ENCODE measurements at regions not wholly inside any gene's neighbourhood (a gene's known extent, or its start where the extent isn't known, plus 50 kb on each side); places are given as distances from the start of the nearest gene placed in this dataset.

- Histone ChIP-seq H3K9me3 (ENCODE audit: control insufficient read depth, low read depth, low read length) (no peaks in the 10 kb centered on the region), H3K23me2 (ENCODE audit: insufficient read length, low read depth, low read length, poor library complexity, severe bottlenecking) (no peaks in the 10 kb centered on the region), H2BK12ac (ENCODE audit: insufficient read length, low read depth, low read length) (no peak overlapping the region), H3T11ph (ENCODE audit: low read length) (no peak overlapping the region), H3K4me2 (ENCODE audit: insufficient read depth, insufficient read length, low read length) (no peak overlapping the region), H3K4me1 (ENCODE audit: insufficient read depth, low read length) (no peaks in the 10 kb centered on the region; the same call in 1 of the 2 replicates), H2BK20ac (ENCODE audit: low read depth, low read length, poor library complexity, severe bottlenecking) (no peak overlapping the region), H3K9ac (ENCODE audit: extremely low read depth, insufficient read length, low read length) (no peak overlapping the region), H3K79me2 (ENCODE audit: insufficient read depth, low read length) (no peaks in the 10 kb centered on the region), H3K56ac (ENCODE audit: insufficient read length, low read depth, low read length) (no peak overlapping the region), H2AK5ac (ENCODE audit: insufficient read length, low read length) (no peak overlapping the region), H4K5ac (ENCODE audit: insufficient read length, low read depth, low read length) (no peak overlapping the region), H3K23ac (ENCODE audit: insufficient read length, low read depth, low read length) (no peak overlapping the region), H3K14ac (ENCODE audit: insufficient read depth, low read length) (no peak overlapping the region; the same call in 1 of the 2 replicates), H4K8ac (replicated peaks; ENCODE audit: insufficient read length, low read depth, low read length) (no peak overlapping the region), H3K27me3 (ENCODE audit: insufficient read depth, low read length) (no peaks in the 10 kb centered on the region; the same call in 1 of the 2 replicates), H2AFZ (ENCODE audit: low read length) (no peak overlapping the region), H3K4ac (ENCODE audit: low read depth, low read length) (no peak overlapping the region), H3K18ac (ENCODE audit: insufficient read length, low read depth, low read length) (no peak overlapping the region), H3K79me1 (ENCODE audit: insufficient read depth, low read depth, low read length, poor library complexity, severe bottlenecking) (no peaks in the 10 kb centered on the region), H2BK15ac (ENCODE audit: low read depth, low read length) (no peak overlapping the region; the same call in 1 of the 2 replicates), H2BK120ac (ENCODE audit: low read depth, low read length, poor library complexity, severe bottlenecking) (no peak overlapping the region), H2BK5ac (ENCODE audit: insufficient read length, low read length) (no peak overlapping the region), H4K20me1 (ENCODE audit: control insufficient read depth, insufficient read depth, insufficient read length) (no peaks in the 10 kb centered on the region), H4K91ac (ENCODE audit: insufficient read length, low read depth, low read length) (no peak overlapping the region), H3K27ac (ENCODE audit: insufficient read length, low read depth, low read length) (no peak overlapping the region)
- Mint-ChIP-seq H3K27me3 (ENCODE audit: low read depth) (peaks cover 12% of the 10 kb centered on the region), H3K4me1 (peaks cover 21 to 22% of the 10 kb centered on the region in 2 experiments), H3K4me3 (no peak overlapping the region), H3K9me3 (peaks cover 3 to 6% of the 10 kb centered on the region in 2 experiments; a peak in 4 of 5 replicates), H3K36me3 (ENCODE audit: insufficient read depth in 1 of 3, low read depth in 3 of 3) (peaks cover 0 to 3% (median 3%) of the 10 kb centered on the region in 3 experiments; a peak in 3 of 7 replicates), H3K27ac (no peak overlapping the region)
- WGBS (ENCODE audit: extremely low coverage, insufficient read length, low lambda C conversion rate), result no CpG with 5 or more reads among the region's 15 CpGs
- no peak for DNase-seq
- no peak for TF ChIP-seq CTCF (conservative IDR thresholded peaks at IDR 0.05)
These were observed 126.7 kb upstream of the B3GAT1 start for GRCh38 chr11:134538742-134539141.
